Keratinocyte (primary cell): ENCODE measurements at regions not wholly inside any gene's neighbourhood (a gene's known extent, or its start where the extent isn't known, plus 50 kb on each side); places are given as distances from the start of the nearest gene placed in this dataset.

Experiments
- DNase-seq: peaks from one replicate; pipeline ENCODE4 v3.0.0-alpha.2; 2011; ENCODE audit warnings: low read depth, missing footprints, low spot score
- FAIRE-seq: peaks from 2 replicates; lab custom pipeline; 2011; peaks lifted over from hg19 to GRCh38; lab: Jason Lieb, UNC
- H2AFZ ChIP-seq: 2 replicates; pipeline ENCODE4 v1.6.0; 2012; ENCODE audit warnings: low read length, control low read depth, inconsistent platforms; ENCODE audit not compliant: control insufficient read depth
- H3K27ac ChIP-seq: 2 replicates; pipeline ENCODE4 v1.5.1; 2011; ENCODE audit warnings: low read length; ENCODE audit not compliant: control insufficient read depth, insufficient read depth
- H3K27me3 ChIP-seq: 3 replicates; pipeline ENCODE4 v1.6.0; 2011; ENCODE audit warnings: low read length; ENCODE audit not compliant: control insufficient read depth, insufficient read depth; ENCODE audit errors: extremely low read depth
- H3K36me3 ChIP-seq, 2 experiments: 2 replicates in 1 of 2; 3 replicates in 1 of 2; pipeline ENCODE4 v1.5.1; 2011; ENCODE audit warnings: low read length in 2 of 2, mild to moderate bottlenecking in 1 of 2; ENCODE audit not compliant: control insufficient read depth in 2 of 2, insufficient read depth in 2 of 2; ENCODE audit errors: extremely low read depth in 1 of 2
- H3K4me1 ChIP-seq: 3 replicates; pipeline ENCODE4 v1.5.1; 2011; ENCODE audit warnings: low read length; ENCODE audit not compliant: control insufficient read depth, insufficient read depth; ENCODE audit errors: extremely low read depth
- H3K4me2 ChIP-seq: 3 replicates; pipeline ENCODE4 v1.6.0; 2011; ENCODE audit warnings: low read depth, low read length; ENCODE audit not compliant: control insufficient read depth, insufficient read depth; ENCODE audit errors: extremely low read depth
- H3K4me3 ChIP-seq, 3 experiments: fragments of 200-600 bp in 1 of 3; sonication (generic) in 1 of 3; 2 replicates in 2 of 3; 3 replicates in 1 of 3; pipeline ENCODE4 v1.5.1; 2011 to 2016; ENCODE audit warnings: low read length in 3 of 3, mild to moderate bottlenecking in 3 of 3, control low read depth in 2 of 3, inconsistent platforms in 1 of 3, low read depth in 1 of 3, mixed read lengths in 1 of 3, mixed run types in 1 of 3, moderate library complexity in 1 of 3; ENCODE audit not compliant: control insufficient read depth in 2 of 3, insufficient read depth in 2 of 3; ENCODE audit errors: extremely low read depth in 1 of 3
- H3K79me2 ChIP-seq: 2 replicates; pipeline ENCODE4 v1.6.0; 2012; ENCODE audit warnings: low read length; ENCODE audit not compliant: control insufficient read depth, insufficient read depth
- H3K9ac ChIP-seq: 3 replicates; pipeline ENCODE4 v1.6.0; 2011; ENCODE audit warnings: low read length; ENCODE audit not compliant: control insufficient read depth, insufficient read depth; ENCODE audit errors: extremely low read depth
- H3K9me1 ChIP-seq: 3 replicates; pipeline ENCODE4 v1.6.0; 2011; ENCODE audit warnings: low read length; ENCODE audit not compliant: control insufficient read depth, insufficient read depth; ENCODE audit errors: extremely low read depth
- H3K9me3 ChIP-seq: 2 replicates; pipeline ENCODE4 v1.5.1; 2012; ENCODE audit warnings: low read depth, low read length; ENCODE audit not compliant: control insufficient read depth
- H4K20me1 ChIP-seq: 3 replicates; pipeline ENCODE4 v1.6.0; 2011; ENCODE audit warnings: low read length; ENCODE audit not compliant: control insufficient read depth, insufficient read depth; ENCODE audit errors: extremely low read depth
- EZH2 ChIP-seq: IDR thresholded peaks from one replicate; pipeline ENCODE4 v1.6.1; 2012; ENCODE audit warnings: inconsistent platforms, mild to moderate bottlenecking, low read length, moderate library complexity
- dilution Hi-C: fragments of 300-500 bp; cut with MboI; formaldehyde crosslinking; loops from one replicate; pipeline ENCODE4 v1.7.0; 2020; ENCODE audit warnings: low sequenced_read_pairs; ENCODE audit not compliant: extremely low pct_ligation_motif_present
- TF ChIP-seq, protein P1 (sequence below), 3 experiments: IDR thresholded peaks in 1 of 3; conservative IDR thresholded peaks in 1 of 3; optimal IDR thresholded peaks in 1 of 3; 2 replicates in 2 of 3; 3 replicates in 1 of 3; pipeline versions ENCODE3 to v1.5.1; 2011; ENCODE audit warnings: low read length in 3 of 3, mild to moderate bottlenecking in 3 of 3, moderate library complexity in 2 of 3, control low read depth in 1 of 3, inconsistent platforms in 1 of 3; ENCODE audit not compliant: insufficient read depth in 2 of 3; ENCODE audit errors: extremely low read depth in 1 of 3

DNA sequence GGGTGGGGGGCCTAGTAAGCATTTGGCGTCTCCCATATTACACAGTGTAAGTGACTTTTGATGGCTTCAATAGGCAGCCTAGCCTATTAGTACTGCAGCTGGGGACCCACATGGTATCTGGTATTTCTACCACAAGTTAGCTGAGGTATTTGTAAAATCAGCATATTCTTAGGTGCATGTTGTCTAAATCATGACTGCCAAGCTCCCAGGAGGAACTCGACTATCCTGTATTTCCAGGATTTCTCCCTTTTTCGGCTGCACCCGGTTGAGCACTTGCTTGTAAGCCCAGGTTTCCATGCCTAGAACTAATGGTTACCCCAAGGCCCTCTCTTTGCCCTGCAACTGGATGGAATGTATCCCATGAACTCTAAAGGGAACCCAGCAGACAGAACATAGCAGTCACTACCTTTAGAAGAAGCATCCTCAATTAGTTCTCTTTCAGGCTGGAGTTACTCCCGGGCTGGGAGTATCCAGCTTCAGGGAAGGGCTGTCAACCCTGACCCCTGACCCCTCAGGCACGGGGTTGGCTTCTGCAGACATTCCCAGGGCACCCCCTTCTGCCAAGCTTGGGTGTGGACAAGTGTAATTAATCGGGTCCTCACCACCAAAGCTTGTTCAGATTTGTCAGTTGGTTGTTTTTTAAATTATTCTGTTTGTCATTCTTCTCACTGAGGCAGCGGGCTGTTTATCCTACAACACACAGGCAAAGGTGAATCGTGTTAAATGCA is 90.3 kb upstream of the PARD3 start:
- Histone ChIP-seq H3K9me1 (no peaks in the 10 kb centered on the region), H3K27ac (peak overlapping the region; percentile 22), H3K9me3 (no peaks in the 10 kb centered on the region), H3K79me2 (no peaks in the 10 kb centered on the region), H3K4me2 (peak overlapping the region; percentile 75), H4K20me1 (no peaks in the 10 kb centered on the region), H2AFZ (peak overlapping the region; percentile 72), H3K4me3 (peak overlapping the region in 2 of 3 experiments; percentile 24 to 35), H3K9ac (no peak overlapping the region), H3K27me3 (no peaks in the 10 kb centered on the region), H3K4me1 (peaks cover 18% of the 10 kb centered on the region), H3K36me3 (no peaks in the 10 kb centered on the region)
- TF ChIP-seq EZH2 = no peak
- TF ChIP-seq, protein P1, sequence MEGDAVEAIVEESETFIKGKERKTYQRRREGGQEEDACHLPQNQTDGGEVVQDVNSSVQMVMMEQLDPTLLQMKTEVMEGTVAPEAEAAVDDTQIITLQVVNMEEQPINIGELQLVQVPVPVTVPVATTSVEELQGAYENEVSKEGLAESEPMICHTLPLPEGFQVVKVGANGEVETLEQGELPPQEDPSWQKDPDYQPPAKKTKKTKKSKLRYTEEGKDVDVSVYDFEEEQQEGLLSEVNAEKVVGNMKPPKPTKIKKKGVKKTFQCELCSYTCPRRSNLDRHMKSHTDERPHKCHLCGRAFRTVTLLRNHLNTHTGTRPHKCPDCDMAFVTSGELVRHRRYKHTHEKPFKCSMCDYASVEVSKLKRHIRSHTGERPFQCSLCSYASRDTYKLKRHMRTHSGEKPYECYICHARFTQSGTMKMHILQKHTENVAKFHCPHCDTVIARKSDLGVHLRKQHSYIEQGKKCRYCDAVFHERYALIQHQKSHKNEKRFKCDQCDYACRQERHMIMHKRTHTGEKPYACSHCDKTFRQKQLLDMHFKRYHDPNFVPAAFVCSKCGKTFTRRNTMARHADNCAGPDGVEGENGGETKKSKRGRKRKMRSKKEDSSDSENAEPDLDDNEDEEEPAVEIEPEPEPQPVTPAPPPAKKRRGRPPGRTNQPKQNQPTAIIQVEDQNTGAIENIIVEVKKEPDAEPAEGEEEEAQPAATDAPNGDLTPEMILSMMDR (optimal IDR thresholded peaks at IDR 0.05 in 1 of 3, IDR thresholded peaks at IDR 0.05 in 1 of 3, conservative IDR thresholded peaks at IDR 0.05 in 1 of 3; ENCODE audit: extremely low read depth in 1 of 3, insufficient read depth in 2 of 3, low read length in 3 of 3) = peak in 1 of 3 experiments; percentile 4
- dilution Hi-C loops = no loop called here
- no peak for DNase-seq
- FAIRE-seq = peak; percentile 63

GRCh38 chr10:34904191-34904590 is 89.1 kb upstream of the PARD3 start:
- H2AFZ ChIP-seq = no peak overlapping the region
- no peak for TF ChIP-seq EZH2
- TF ChIP-seq, protein P1 (optimal IDR thresholded peaks at IDR 0.05 in 1 of 3, IDR thresholded peaks at IDR 0.05 in 1 of 3, conservative IDR thresholded peaks at IDR 0.05 in 1 of 3; ENCODE audit: extremely low read depth in 1 of 3, insufficient read depth in 2 of 3, low read length in 3 of 3) = no peak
- H3K4me2 ChIP-seq = no peak overlapping the region
- no peak overlapping the region for H3K27ac ChIP-seq
- H3K4me3 ChIP-seq = no peak overlapping the region
- no peaks in the 10 kb centered on the region for H3K36me3 ChIP-seq
- H3K9me1 ChIP-seq = no peaks in the 10 kb centered on the region
- dilution Hi-C loops = no loop called here
- H4K20me1 ChIP-seq = no peaks in the 10 kb centered on the region
- no peaks in the 10 kb centered on the region for H3K9me3 ChIP-seq
- H3K9ac ChIP-seq = no peak overlapping the region
- no peaks in the 10 kb centered on the region for H3K27me3 ChIP-seq
- DNase-seq (no peak), FAIRE-seq (peak; percentile 60)
- H3K79me2 ChIP-seq = no peaks in the 10 kb centered on the region
- peaks cover 18% of the 10 kb centered on the region for H3K4me1 ChIP-seq
